Tibial nerve (tissue), 4 donors: ENCODE measurements at regions not wholly inside any gene's neighbourhood (a gene's known extent, or its start where the extent isn't known, plus 50 kb on each side); places are given as distances from the start of the nearest gene placed in this dataset.

Source experiments
- DNase-seq, 2 donors: peaks; one replicate each; pipeline ENCODE4 v3.0.0-alpha.2; 2019; ENCODE audit warnings: low spot score in 2 of 2
- H3K27ac ChIP-seq, 4 donors: fragments of 200-600 bp; sonication (generic) in 3 of 4; one replicate each; pipeline ENCODE4 v1.5.1; 2017 to 2019; ENCODE audit warnings: mild to moderate bottlenecking in 1 of 4
- H3K27me3 ChIP-seq, 2 donors: fragments of 200-600 bp; sonication (generic) in 1 of 2; one replicate each; pipeline versions ENCODE4 v1.5.1 to v1.6.0; 2017 to 2019
- H3K36me3 ChIP-seq, 3 donors: fragments of 200-600 bp; sonication (generic); one replicate each; pipeline ENCODE4 v1.5.1; 2018 to 2019
- H3K4me1 ChIP-seq, 4 donors: fragments of 200-600 bp; sonication (generic) in 3 of 4; one replicate each; pipeline ENCODE4 v1.5.1; 2017 to 2019
- H3K4me3 ChIP-seq, 4 donors: fragments of 200-600 bp; sonication (generic) in 3 of 4; one replicate each; pipeline ENCODE4 v1.5.1; 2017 to 2019; ENCODE audit warnings: mild to moderate bottlenecking in 1 of 4, moderate library complexity in 1 of 4
- H3K9me3 ChIP-seq, 4 donors: fragments of 200-600 bp; sonication (generic) in 3 of 4; one replicate each; pipeline ENCODE4 v1.5.1; 2017 to 2019
- EP300 ChIP-seq, 2 donors: sonication (generic); formaldehyde crosslinking; IDR thresholded peaks; one replicate each; pipeline ENCODE4 v1.6.1; 2017; ENCODE audit warnings: antibody characterized with exemption in 2 of 2, mild to moderate bottlenecking in 1 of 2
- POLR2A ChIP-seq, 2 donors: fragments of 450-650 bp; IDR thresholded peaks; one replicate each; pipeline ENCODE4 v1.6.1; 2017; ENCODE audit warnings: antibody characterized with exemption in 2 of 2, mild to moderate bottlenecking in 2 of 2, moderate library complexity in 2 of 2
- WGBS, 2 donors: methylation state at CpG; one replicate each; pipeline ENCODE4 v1.1.5; 2018; 5-methylcytosine and 5-hydroxymethylcytosine counted together
- TF ChIP-seq, protein P1 (sequence below), 5 experiments: fragments of 200-600 bp in 3 of 5; fragments of 450-650 bp in 2 of 5; sonication (generic) in 3 of 5; IDR thresholded peaks; one replicate each; pipeline ENCODE4 v1.5.1; 2016 to 2019; ENCODE audit warnings: antibody characterized with exemption in 5 of 5, mild to moderate bottlenecking in 3 of 5, moderate library complexity in 2 of 5

DNA sequence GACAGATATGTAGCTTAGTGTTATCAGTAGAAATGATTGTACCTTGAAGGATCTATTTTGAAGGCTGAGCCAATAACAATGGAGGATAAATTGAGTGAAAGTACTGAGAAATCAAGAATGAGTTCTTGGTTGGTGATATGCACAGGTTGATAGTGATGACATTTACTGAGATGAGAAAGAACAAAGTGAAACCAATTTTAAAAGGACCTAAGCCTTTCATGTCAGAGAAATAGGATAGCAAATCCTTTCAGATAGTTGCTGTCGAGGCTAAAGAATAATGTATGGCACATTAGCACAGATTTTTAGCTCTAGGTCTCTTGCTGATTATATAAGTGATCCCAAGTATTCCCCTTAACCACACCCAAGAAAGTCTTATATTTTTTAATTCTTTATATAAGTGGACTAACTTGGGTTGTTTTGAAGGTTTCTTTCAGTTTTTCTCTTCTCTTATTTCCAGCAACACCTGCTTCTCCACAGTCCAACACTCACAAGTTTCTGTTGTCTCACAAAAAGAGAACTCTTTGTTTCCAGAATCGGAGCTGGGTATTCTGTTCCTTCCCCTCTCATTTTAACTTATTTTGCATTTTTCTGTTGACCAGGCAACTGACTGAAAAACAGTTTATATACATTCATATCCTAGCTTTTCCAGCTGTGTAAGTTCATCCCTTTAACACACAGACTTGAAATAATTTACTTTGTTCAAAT, 286.9 kb upstream of the ATP10B start:
- H3K27ac ChIP-seq: no peak overlapping the region
- 58 to 75% methylated on average over 2 of the region's 2 CpGs for WGBS, 2 donors
- H3K9me3 ChIP-seq: peaks cover 0 to 6% (median 0%) of the 10 kb centered on the region in 4 donors
- H3K4me3 ChIP-seq: no peak overlapping the region
- DNase-seq: no peak
- no peaks in the 10 kb centered on the region for H3K36me3 ChIP-seq
- TF ChIP-seq, protein P1, sequence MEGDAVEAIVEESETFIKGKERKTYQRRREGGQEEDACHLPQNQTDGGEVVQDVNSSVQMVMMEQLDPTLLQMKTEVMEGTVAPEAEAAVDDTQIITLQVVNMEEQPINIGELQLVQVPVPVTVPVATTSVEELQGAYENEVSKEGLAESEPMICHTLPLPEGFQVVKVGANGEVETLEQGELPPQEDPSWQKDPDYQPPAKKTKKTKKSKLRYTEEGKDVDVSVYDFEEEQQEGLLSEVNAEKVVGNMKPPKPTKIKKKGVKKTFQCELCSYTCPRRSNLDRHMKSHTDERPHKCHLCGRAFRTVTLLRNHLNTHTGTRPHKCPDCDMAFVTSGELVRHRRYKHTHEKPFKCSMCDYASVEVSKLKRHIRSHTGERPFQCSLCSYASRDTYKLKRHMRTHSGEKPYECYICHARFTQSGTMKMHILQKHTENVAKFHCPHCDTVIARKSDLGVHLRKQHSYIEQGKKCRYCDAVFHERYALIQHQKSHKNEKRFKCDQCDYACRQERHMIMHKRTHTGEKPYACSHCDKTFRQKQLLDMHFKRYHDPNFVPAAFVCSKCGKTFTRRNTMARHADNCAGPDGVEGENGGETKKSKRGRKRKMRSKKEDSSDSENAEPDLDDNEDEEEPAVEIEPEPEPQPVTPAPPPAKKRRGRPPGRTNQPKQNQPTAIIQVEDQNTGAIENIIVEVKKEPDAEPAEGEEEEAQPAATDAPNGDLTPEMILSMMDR (IDR thresholded peaks at IDR 0.05): no peak
- TF ChIP-seq EP300 (IDR thresholded peaks at IDR 0.05) (no peak), POLR2A (IDR thresholded peaks at IDR 0.05) (no peak)
- no peaks in the 10 kb centered on the region for H3K4me1 ChIP-seq
- no peaks in the 10 kb centered on the region for H3K27me3 ChIP-seq

DNA sequence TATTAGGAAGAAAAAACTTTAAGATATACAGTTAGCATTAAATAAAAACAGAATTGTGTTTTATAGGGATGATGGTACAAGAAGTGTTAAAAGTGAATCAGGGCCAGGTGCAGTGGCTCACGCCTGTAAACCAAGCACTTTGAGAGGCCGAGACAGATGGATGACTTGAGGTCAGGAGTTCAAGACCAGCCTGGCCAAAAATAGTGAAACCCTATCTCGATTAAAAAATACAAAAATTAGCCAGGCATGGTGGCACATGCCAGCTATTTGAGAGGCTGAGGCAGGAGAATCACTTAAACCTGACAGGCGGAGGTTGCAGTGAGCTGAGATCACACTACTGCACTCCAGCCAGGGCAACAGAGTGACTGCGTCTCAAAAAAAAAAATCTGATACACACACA, 282.9 kb upstream of the ATP10B start:
- Histone ChIP-seq H3K4me1 (no peaks in the 10 kb centered on the region), H3K4me3 (no peak overlapping the region), H3K27me3 (no peaks in the 10 kb centered on the region), H3K27ac (no peak overlapping the region), H3K36me3 (no peaks in the 10 kb centered on the region), H3K9me3 (no peaks in the 10 kb centered on the region)
- TF ChIP-seq POLR2A (IDR thresholded peaks at IDR 0.05) (no peak), EP300 (IDR thresholded peaks at IDR 0.05) (no peak)
- TF ChIP-seq, protein P1 (IDR thresholded peaks at IDR 0.05): no peak
- DNase-seq: no peak
- 74 to 81% methylated on average over 5 of the region's 5 CpGs for WGBS, 2 donors

DNA sequence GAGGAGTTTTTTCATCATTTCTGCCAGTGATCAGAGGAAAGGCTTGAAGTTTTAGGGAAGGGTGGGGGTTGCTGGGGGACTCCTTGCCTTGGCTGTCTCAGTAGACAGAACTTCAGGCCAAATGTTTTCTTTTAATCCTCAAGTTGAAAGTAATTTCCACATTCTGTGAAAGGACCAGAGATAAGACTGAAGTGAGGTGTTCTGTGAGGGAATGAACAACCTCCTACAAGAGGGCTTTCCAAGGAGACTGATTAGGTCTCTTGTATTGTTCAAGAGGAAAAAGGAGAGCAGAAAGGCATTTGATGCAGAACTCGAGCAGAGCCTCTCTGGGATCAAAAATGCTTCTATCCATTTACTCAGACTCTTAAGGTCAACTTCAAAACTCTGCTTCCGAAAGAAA, 282.1 kb upstream of the ATP10B start:
- H3K4me3 ChIP-seq: no peak overlapping the region
- no peaks in the 10 kb centered on the region for H3K4me1 ChIP-seq
- H3K9me3 ChIP-seq: no peaks in the 10 kb centered on the region
- H3K27me3 ChIP-seq: no peaks in the 10 kb centered on the region
- no peaks in the 10 kb centered on the region for H3K36me3 ChIP-seq
- TF ChIP-seq POLR2A (IDR thresholded peaks at IDR 0.05) (no peak), EP300 (IDR thresholded peaks at IDR 0.05) (no peak)
- no peak for DNase-seq
- WGBS, 2 donors: 40 to 45% methylated on average over 2 of the region's 2 CpGs
- no peak overlapping the region for H3K27ac ChIP-seq

DNA sequence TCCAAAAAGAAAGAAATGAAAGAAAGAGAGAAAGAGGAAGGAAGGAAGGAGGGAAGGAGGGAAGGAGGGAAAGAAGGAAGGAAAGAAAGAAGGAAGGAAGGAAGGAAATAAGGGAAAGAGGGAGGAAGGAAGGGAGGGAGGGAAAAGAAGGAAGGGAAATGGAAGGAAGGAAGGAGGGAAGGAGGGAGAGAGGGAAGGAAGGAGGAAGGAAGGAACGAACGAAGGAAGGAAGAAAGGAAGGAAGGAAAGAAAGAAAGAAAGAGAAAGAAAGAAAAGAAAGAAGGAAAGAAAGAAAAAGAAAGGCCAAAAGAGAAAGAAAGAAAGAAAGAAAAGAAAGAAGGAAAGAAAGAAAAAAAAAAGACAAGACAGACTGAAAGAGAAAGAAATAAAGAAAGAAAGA, 263.9 kb upstream of the ATP10B start:
- H3K27me3 ChIP-seq: no peaks in the 10 kb centered on the region
- 85% methylated on average over 1 to 2 of the region's 2 CpGs for WGBS, 2 donors
- no peaks in the 10 kb centered on the region for H3K36me3 ChIP-seq
- no peak for TF ChIP-seq POLR2A (IDR thresholded peaks at IDR 0.05)
- TF ChIP-seq EP300 (IDR thresholded peaks at IDR 0.05): no peak
- TF ChIP-seq, protein P1 (IDR thresholded peaks at IDR 0.05): no peak
- H3K4me3 ChIP-seq: no peak overlapping the region
- no peaks in the 10 kb centered on the region for H3K4me1 ChIP-seq
- DNase-seq: no peak
- H3K27ac ChIP-seq: no peak overlapping the region
- no peaks in the 10 kb centered on the region for H3K9me3 ChIP-seq

DNA sequence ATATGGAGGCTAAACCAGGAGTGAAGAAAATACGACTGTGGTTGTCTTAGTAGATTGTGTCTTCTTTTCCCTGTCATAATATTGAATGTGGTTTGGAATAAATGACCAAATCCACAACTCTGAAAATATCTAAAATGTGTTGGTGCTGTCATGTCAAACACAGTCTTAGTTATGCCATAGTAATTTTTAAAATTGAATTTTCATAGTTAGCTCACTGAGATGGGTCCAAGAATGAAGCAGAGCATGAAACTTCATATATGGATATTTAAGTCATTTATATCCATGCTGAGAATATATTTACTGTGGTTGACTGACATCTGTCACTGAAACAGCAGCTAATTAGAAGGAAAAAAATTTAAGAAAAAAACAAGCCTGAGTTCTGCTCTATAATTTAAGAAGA, 260.4 kb upstream of the ATP10B start:
- no peak for TF ChIP-seq EP300 (IDR thresholded peaks at IDR 0.05)
- TF ChIP-seq, protein P1 (IDR thresholded peaks at IDR 0.05): no peak
- TF ChIP-seq POLR2A (IDR thresholded peaks at IDR 0.05): no peak
- Histone ChIP-seq H3K4me1 (no peaks in the 10 kb centered on the region), H3K36me3 (no peaks in the 10 kb centered on the region), H3K27ac (no peak overlapping the region), H3K9me3 (no peaks in the 10 kb centered on the region), H3K27me3 (no peaks in the 10 kb centered on the region), H3K4me3 (no peak overlapping the region)
- DNase-seq: no peak
- WGBS, 2 donors: 87 to 96% methylated on average over 1 of the region's 1 CpG
